ENCODE measurements at regions not wholly inside any gene's neighbourhood (a gene's known extent, or its start where the extent isn't known, plus 50 kb on each side); places are given as distances from the start of the nearest gene placed in this dataset.

DNA sequence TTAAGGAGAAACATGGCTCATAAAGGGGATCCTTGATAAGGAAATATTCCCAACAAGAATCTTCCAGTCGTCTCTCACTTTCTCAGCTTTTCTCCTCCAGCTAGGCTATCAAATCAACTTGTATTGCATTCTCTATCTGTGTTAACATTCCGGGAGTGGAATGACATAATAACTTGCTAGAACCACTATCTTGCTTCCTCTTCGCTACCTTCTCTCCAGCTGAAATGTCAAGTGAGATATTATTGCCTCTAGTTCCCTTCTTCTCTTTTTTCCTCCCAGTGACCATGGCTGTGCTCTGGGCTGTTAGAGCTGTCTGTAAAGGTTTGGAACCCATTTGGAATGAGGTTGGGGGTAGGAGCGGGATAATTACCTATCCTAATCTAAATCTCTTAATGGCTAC is 1329.5 kb upstream of the WWC1 start:
- DNase-seq (ENCODE audit: low read depth) = no peak

DNA sequence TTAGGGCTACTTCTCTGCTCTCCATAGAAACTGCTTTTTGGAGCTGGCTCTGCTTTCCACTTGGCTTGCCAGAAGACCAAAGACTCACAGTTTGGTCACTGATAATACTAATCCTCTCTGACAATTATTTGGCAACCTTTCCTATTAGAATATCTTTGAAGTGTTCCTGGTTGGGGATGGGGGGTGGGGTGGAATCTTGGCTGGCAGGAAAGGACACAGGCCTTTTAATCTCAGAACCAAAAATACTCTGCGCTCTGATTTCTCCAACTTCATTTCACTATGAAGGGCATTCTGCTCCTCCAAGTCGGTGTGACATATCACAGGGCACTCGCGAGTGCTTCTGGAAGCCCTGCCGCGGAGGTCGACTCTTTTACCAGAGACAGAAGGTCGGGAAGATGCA is 1329.0 kb upstream of the WWC1 start:
- no peak for DNase-seq (ENCODE audit: low read depth)

DNA sequence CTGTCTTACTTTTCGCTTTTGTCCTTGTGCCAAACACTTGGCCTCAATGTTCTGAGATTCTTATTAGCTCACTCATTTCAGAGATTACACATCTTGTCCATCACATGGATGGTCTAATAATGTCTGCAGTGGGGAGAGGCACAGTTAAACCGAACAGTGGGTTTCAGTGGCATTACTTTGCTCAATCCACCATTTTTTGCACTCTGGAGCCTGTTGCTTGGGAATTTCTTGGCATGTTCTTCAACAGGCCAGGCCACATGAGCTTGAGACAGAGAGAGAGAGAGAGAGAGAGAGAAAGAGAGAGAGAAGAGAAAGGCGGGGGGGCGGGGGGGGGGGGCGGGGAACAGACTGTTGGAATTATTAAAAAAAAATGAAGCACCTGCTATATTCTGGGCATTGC is 1327.8 kb upstream of the WWC1 start:
- no peak for DNase-seq (ENCODE audit: low read depth)

- no peak for DNase-seq (ENCODE audit: low read depth)
These were observed 1313.5 kb upstream of the WWC1 start for GRCh38 chr5:166977911-166978422.

GRCh38 chr5:166979307-166979895 is 1312.0 kb upstream of the WWC1 start:
- no peak for DNase-seq (ENCODE audit: low read depth)

DNA sequence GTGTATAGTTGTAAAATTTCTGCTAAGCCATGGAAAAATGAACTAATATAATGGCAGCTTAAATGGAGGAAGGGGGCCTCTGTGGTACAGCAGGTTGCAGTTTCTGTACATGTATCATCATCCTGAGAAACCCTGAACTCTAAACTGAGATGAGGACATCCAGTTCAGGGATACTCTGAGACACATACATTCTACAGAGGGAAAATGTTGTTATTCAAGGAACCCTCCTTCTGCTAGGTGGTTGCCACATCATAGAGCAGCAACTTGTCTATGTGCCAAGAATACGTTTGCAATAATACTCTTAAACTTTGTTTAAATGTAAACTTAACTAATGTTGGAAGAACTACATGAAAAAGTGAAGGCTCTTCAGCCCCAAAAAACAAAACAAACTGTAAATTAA is 1310.8 kb upstream of the WWC1 start:
- DNase-seq (ENCODE audit: low read depth) = no peak

DNA sequence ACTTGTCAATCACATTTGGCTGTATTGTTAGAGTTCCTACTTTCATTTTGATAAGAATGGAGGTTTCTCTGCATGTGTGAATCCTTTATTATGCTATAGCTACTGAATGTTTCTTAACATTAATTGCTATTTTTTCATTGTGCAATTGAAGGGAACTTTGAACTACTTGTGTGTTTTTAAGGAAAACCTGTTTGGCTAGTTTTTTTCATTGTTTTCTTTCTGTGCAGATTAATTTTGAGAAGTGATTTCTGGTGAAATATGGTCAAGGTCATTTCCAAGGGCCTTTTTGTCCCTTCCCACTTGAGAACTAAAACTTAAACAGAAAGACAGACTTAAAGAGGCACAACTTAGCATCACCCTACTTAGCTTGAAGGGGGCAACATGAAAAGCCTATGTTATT is 1309.2 kb upstream of the WWC1 start:
- DNase-seq (ENCODE audit: low read depth) = no peak

DNA sequence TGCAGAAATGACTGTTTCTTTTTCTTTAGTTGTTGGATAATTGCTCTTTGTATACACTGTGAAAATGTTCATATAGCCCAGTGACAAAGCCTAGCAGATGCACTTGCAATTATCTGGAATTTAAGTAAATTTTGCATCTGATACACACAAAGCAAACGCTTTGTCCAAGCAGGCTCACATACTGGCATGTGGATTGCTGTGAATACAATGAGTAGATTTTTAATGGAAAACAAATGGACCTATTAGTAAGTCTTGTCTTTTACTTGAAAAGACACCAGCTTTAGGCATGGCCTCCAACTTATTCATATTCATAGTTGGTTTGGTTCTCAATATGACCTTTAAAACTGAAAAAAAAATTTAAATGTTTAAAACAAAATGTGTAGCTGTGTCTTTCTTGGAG is 1299.8 kb upstream of the WWC1 start:
- no peak for DNase-seq (ENCODE audit: low read depth)

GRCh38 chr5:166992108-166992507 is 1299.3 kb upstream of the WWC1 start:
- no peak for DNase-seq (ENCODE audit: low read depth)

- no peak for DNase-seq (ENCODE audit: low read depth)
These were observed 1298.3 kb upstream of the WWC1 start for GRCh38 chr5:166992874-166993722.

DNA sequence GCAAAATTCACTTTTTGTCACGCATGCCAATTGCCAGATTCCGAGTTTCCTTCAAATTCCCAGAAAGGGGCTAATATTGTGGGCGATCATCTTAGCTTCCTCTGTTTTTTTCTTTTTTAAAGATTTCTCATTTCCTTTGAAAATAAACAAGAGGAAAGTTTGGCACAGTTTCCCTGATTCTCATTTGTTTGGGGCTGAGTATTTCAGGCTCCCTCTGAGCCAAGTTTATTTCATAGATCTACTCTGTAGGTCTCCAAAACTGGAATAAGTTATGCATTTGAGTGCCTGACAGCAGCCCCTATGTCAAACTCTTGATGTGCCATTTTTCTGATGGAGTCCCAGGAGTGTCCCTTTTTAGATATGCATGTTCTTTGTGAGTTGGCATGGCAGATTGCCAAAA is 1297.2 kb upstream of the WWC1 start:
- DNase-seq (ENCODE audit: low read depth) = no peak

DNA sequence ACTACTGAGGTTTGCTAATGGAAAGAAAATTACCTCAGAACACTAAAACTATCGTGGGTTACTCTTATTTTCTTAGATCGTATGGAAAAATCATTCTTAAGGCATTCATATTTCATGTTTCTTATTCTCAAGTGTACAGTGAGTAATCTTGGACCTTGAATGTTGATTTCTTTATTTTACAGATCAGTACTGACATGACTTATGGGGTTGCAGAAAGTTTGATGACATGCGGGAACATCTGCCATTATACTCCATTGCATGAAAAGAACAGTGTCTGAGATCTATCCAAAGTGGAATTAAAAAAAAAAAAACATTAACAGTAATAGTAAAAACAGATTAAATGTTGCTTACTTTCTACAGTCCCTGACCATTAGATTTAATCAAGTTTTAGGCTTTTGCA is 1290.2 kb upstream of the WWC1 start:
- no peak for DNase-seq (ENCODE audit: low read depth)

DNA sequence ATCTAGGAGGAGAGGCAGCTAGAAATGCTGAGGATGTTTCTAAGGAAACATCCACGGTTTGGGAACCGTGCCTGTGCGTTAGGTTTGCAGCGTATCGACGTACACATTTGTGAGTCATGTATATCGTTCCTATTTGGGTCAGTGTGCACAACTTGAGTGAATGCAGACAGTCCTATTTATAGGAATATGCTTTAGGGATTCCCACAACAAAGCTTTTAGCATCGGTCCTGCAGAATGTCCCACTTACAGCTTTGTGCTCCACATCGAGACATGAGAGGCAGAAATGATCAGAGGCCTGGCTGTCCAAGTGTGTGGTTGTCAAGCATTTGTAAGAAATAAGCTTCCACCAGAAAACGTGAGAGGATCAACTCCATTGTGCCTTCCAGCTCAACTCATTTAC is 1282.7 kb upstream of the WWC1 start:
- DNase-seq (ENCODE audit: low read depth) = no peak

- no peak for DNase-seq (ENCODE audit: low read depth)
These were observed 1280.2 kb upstream of the WWC1 start for GRCh38 chr5:167011196-167011595.

- DNase-seq (ENCODE audit: low read depth) = no peak
These were observed 1279.1 kb upstream of the WWC1 start for GRCh38 chr5:167012123-167013034.

GRCh38 chr5:167014401-167015056 is 1276.9 kb upstream of the WWC1 start:
- DNase-seq (ENCODE audit: low read depth) = no peak

GRCh38 chr5:167020418-167020817 is 1271.0 kb upstream of the WWC1 start:
- DNase-seq (ENCODE audit: low read depth) = no peak

DNA sequence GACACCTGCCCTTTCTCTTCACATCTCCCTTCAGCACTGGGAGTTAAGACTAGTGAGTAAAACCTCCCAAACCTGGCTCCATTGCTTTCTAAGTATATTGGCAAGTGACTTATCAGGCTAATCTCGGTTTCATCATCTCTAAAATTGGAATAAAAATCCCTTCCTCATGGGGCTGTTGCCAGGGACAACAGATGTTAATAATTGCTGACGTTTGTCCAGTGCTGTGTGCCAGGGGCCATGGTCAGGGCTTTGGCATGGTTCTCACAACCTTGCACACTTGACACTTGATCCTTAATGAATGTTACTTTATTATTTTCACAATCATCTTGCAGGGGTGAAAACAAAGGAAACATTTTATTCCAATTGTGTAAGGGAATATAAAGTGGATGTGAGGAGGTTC is 1262.0 kb upstream of the WWC1 start:
- no peak for DNase-seq (ENCODE audit: low read depth)

GRCh38 chr5:167030500-167031120 is 1260.8 kb upstream of the WWC1 start:
- DNase-seq (ENCODE audit: low read depth) = no peak

DNA sequence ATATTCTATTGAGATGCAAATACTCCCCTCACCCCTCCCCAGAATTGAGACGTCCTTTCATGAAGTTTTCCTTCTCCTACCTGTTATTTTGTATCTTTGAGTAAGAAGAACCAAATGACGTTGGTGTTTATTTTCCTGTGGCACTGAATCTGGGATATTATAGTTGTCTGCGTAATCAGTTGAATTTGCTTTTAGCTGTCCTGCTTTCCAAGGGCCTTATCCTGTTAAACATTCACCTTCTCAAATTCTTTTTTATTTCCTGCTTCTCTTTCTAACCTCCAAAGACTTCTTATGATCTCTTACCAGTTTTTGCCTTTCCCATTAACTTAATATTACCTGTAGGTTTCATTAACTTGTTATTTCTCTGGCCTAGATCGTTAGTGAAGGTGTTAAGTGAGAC is 1254.9 kb upstream of the WWC1 start:
- no peak for DNase-seq (ENCODE audit: low read depth)

- DNase-seq (ENCODE audit: low read depth) = no peak
These were observed 1242.3 kb upstream of the WWC1 start for GRCh38 chr5:167049043-167049663.

Data from fibroblast of gingiva (primary cell).